Trophoblast cell (in vitro differentiated cells and primary cell): ENCODE measurements at regions not wholly inside any gene's neighbourhood (a gene's known extent, or its start where the extent isn't known, plus 50 kb on each side); places are given as distances from the start of the nearest gene placed in this dataset.
A peak's percentile ranks its signal among the peaks of the same experiment; 100 is the strongest.

ENCODE experiments used
- DNase-seq, 2 donors: peaks; one replicate each; pipeline ENCODE4 v3.0.0-alpha.2; 2016
- H2AFZ ChIP-seq: 2 replicates; pipeline ENCODE4 v1.6.1; 2013; ENCODE audit warnings: low read length, moderate library complexity, mild to moderate bottlenecking; ENCODE audit not compliant: insufficient read depth, poor library complexity
- H2AK5ac ChIP-seq: 2 replicates; pipeline ENCODE4 v1.6.1; 2013; ENCODE audit warnings: mild to moderate bottlenecking, low read length
- H2BK120ac ChIP-seq: 2 replicates; pipeline ENCODE4 v1.6.1; 2013; ENCODE audit warnings: low read length, mild to moderate bottlenecking, moderate library complexity; ENCODE audit not compliant: insufficient read depth, poor library complexity
- H2BK12ac ChIP-seq: 2 replicates; pipeline ENCODE4 v1.6.1; 2013; ENCODE audit warnings: mild to moderate bottlenecking, low read length, moderate library complexity
- H2BK5ac ChIP-seq: 2 replicates; pipeline ENCODE4 v1.6.1; 2013; ENCODE audit warnings: low read length, low read depth, moderate library complexity, mild to moderate bottlenecking; ENCODE audit not compliant: poor library complexity
- H3K14ac ChIP-seq: 2 replicates; pipeline ENCODE4 v1.6.1; 2013; ENCODE audit warnings: mild to moderate bottlenecking, low read length
- H3K18ac ChIP-seq: 2 replicates; pipeline ENCODE4 v1.6.1; 2013; ENCODE audit warnings: mild to moderate bottlenecking, low read length
- H3K23ac ChIP-seq: 2 replicates; pipeline ENCODE4 v1.6.1; 2013; ENCODE audit warnings: low read length
- H3K27ac ChIP-seq: 2 replicates; pipeline ENCODE4 v1.5.1; 2013; ENCODE audit warnings: low read depth, mild to moderate bottlenecking, inconsistent platforms, low read length, moderate library complexity
- H3K27me3 ChIP-seq: 2 replicates; pipeline ENCODE4 v1.6.1; 2013; ENCODE audit warnings: inconsistent platforms, mild to moderate bottlenecking, low read length, moderate library complexity; ENCODE audit not compliant: insufficient read depth
- H3K36me3 ChIP-seq, 2 experiments: 1 replicate in 1 of 2; 2 replicates in 1 of 2; pipeline ENCODE4 v1.6.1; 2013; ENCODE audit warnings: low read length in 2 of 2, mild to moderate bottlenecking in 2 of 2, moderate library complexity in 1 of 2; ENCODE audit not compliant: insufficient read depth in 2 of 2, control insufficient read depth in 1 of 2
- H3K4ac ChIP-seq: 2 replicates; pipeline ENCODE4 v1.6.1; 2013; ENCODE audit warnings: low read depth, mild to moderate bottlenecking, low read length, moderate library complexity
- H3K4me1 ChIP-seq, 2 experiments: 1 replicate in 1 of 2; 2 replicates in 1 of 2; pipeline ENCODE4 v1.6.1; 2013; ENCODE audit warnings: low read length in 2 of 2, mild to moderate bottlenecking in 2 of 2, moderate library complexity in 1 of 2; ENCODE audit not compliant: insufficient read depth in 2 of 2, control insufficient read depth in 1 of 2
- H3K4me2 ChIP-seq: 2 replicates; pipeline ENCODE4 v1.6.1; 2013; ENCODE audit warnings: inconsistent platforms, mild to moderate bottlenecking, low read length, moderate library complexity
- H3K4me3 ChIP-seq: 2 replicates; pipeline ENCODE4 v1.5.1; 2013; ENCODE audit warnings: mild to moderate bottlenecking, low read depth, low read length, inconsistent platforms
- H3K79me1 ChIP-seq: one replicate; pipeline ENCODE4 v1.6.1; 2013; ENCODE audit warnings: low read length
- H3K79me2 ChIP-seq: 2 replicates; pipeline ENCODE4 v1.6.1; 2013; ENCODE audit warnings: low read length, mild to moderate bottlenecking; ENCODE audit not compliant: control insufficient read depth, insufficient read depth, poor library complexity
- H3K9ac ChIP-seq: 2 replicates; pipeline ENCODE4 v1.6.1; 2013; ENCODE audit warnings: mild to moderate bottlenecking, low read length
- H3K9me3 ChIP-seq: 2 replicates; pipeline ENCODE4 v1.6.1; 2013; ENCODE audit warnings: low read depth, mild to moderate bottlenecking, control low read depth, inconsistent platforms, low read length; ENCODE audit not compliant: insufficient read depth
- H4K12ac ChIP-seq: 2 replicates; pipeline ENCODE4 v1.6.1; 2013; ENCODE audit warnings: low read depth, mild to moderate bottlenecking, low read length, moderate library complexity
- H4K8ac ChIP-seq: 2 replicates; pipeline ENCODE4 v1.6.1; 2013; ENCODE audit warnings: low read depth, mild to moderate bottlenecking, low read length, moderate library complexity
- H4K91ac ChIP-seq: one replicate; pipeline ENCODE4 v1.6.1; 2013; ENCODE audit warnings: low read depth, mild to moderate bottlenecking, low read length, moderate library complexity
- WGBS: extraction: QIAGEN DNeasy Blood & Tissue Kit; methylation state at CpG from one replicate; pipeline ENCODE4 v1.1.7; 2013; ENCODE audit warnings: missing lambda C conversion rate; ENCODE audit not compliant: insufficient read length, insufficient coverage; ENCODE audit errors: extremely low coverage; 5-methylcytosine and 5-hydroxymethylcytosine counted together

- Histone ChIP-seq H3K4me1 (no peaks in the 10 kb centered on the region), H3K79me1 (no peaks in the 10 kb centered on the region), H3K79me2 (no peaks in the 10 kb centered on the region), H2AFZ (no peak overlapping the region), H2BK12ac (no peak overlapping the region), H3K4me2 (no peak overlapping the region), H3K27me3 (no peaks in the 10 kb centered on the region), H4K91ac (no peak overlapping the region), H2AK5ac (no peak overlapping the region), H3K18ac (no peak overlapping the region), H3K9ac (no peak overlapping the region), H2BK5ac (no peak overlapping the region), H3K23ac (no peak overlapping the region), H4K12ac (no peak overlapping the region), H3K4ac (no peak overlapping the region), H3K27ac (no peak overlapping the region), H3K4me3 (no peak overlapping the region), H3K14ac (no peak overlapping the region), H3K36me3 (no peaks in the 10 kb centered on the region), H4K8ac (no peak overlapping the region), H2BK120ac (no peak overlapping the region), H3K9me3 (no peaks in the 10 kb centered on the region)
- no CpG with 5 or more reads among the region's 4 CpGs for WGBS
- peak in 1 of 2 donors; percentile 39 for DNase-seq
Observed at GRCh38 chr6:155549928-155550327, 94.3 kb upstream of the NOX3 start.

- no peak overlapping the region for H2BK5ac ChIP-seq
- H3K4me1 ChIP-seq = no peaks in the 10 kb centered on the region
- no peak overlapping the region for H3K4ac ChIP-seq
- no peaks in the 10 kb centered on the region for H3K27me3 ChIP-seq
- H2BK12ac ChIP-seq = no peak overlapping the region
- no peak overlapping the region for H2AFZ ChIP-seq
- WGBS = no CpG with 5 or more reads among the region's 9 CpGs
- H4K12ac ChIP-seq = no peak overlapping the region
- DNase-seq = no peak
- H3K79me2 ChIP-seq = no peaks in the 10 kb centered on the region
- no peak overlapping the region for H3K23ac ChIP-seq
- no peak overlapping the region for H3K27ac ChIP-seq
- H2AK5ac ChIP-seq = no peak overlapping the region
- H4K8ac ChIP-seq = no peak overlapping the region
- no peak overlapping the region for H3K9ac ChIP-seq
- no peaks in the 10 kb centered on the region for H3K36me3 ChIP-seq
- no peak overlapping the region for H3K4me3 ChIP-seq
- H2BK120ac ChIP-seq = no peak overlapping the region
- H3K4me2 ChIP-seq = no peak overlapping the region
- H3K9me3 ChIP-seq = no peaks in the 10 kb centered on the region
- no peaks in the 10 kb centered on the region for H3K79me1 ChIP-seq
- no peak overlapping the region for H3K18ac ChIP-seq
- no peak overlapping the region for H4K91ac ChIP-seq
- no peak overlapping the region for H3K14ac ChIP-seq
Observed at GRCh38 chr6:155549028-155549798, 93.6 kb upstream of the NOX3 start.

- H4K8ac ChIP-seq = no peak overlapping the region
- H3K23ac ChIP-seq = no peak overlapping the region
- no peak overlapping the region for H2AK5ac ChIP-seq
- H3K4me3 ChIP-seq = no peak overlapping the region
- H3K14ac ChIP-seq = no peak overlapping the region
- no peak overlapping the region for H3K4ac ChIP-seq
- WGBS = no CpG with 5 or more reads among the region's 4 CpGs
- H3K79me1 ChIP-seq = no peaks in the 10 kb centered on the region
- H4K91ac ChIP-seq = no peak overlapping the region
- H3K4me1 ChIP-seq = no peaks in the 10 kb centered on the region
- H2BK120ac ChIP-seq = no peak overlapping the region
- no peak for DNase-seq
- H3K27ac ChIP-seq = no peak overlapping the region
- no peak overlapping the region for H3K4me2 ChIP-seq
- H2BK12ac ChIP-seq = no peak overlapping the region
- no peaks in the 10 kb centered on the region for H3K9me3 ChIP-seq
- H2BK5ac ChIP-seq = no peak overlapping the region
- H3K18ac ChIP-seq = no peak overlapping the region
- H3K36me3 ChIP-seq = no peaks in the 10 kb centered on the region
- no peak overlapping the region for H3K9ac ChIP-seq
- H3K27me3 ChIP-seq = no peaks in the 10 kb centered on the region
- no peak overlapping the region for H2AFZ ChIP-seq
- H3K79me2 ChIP-seq = no peaks in the 10 kb centered on the region
- H4K12ac ChIP-seq = no peak overlapping the region
Observed at GRCh38 chr6:155548576-155548975, 92.9 kb upstream of the NOX3 start.

GRCh38 chr6:155544677-155545076 is 89.0 kb upstream of the NOX3 start:
- no CpG with 5 or more reads among the region's 2 CpGs for whole genome bisulfite sequencing
- Histone ChIP-seq H2BK120ac (no peak overlapping the region), H4K91ac (no peak overlapping the region), H3K4ac (no peak overlapping the region), H2AK5ac (no peak overlapping the region), H3K27me3 (no peaks in the 10 kb centered on the region), H3K4me2 (no peak overlapping the region), H3K23ac (no peak overlapping the region), H2BK12ac (no peak overlapping the region), H3K4me3 (no peak overlapping the region), H3K9ac (no peak overlapping the region), H3K79me1 (no peaks in the 10 kb centered on the region), H3K14ac (no peak overlapping the region), H2AFZ (no peak overlapping the region), H2BK5ac (no peak overlapping the region), H3K27ac (no peak overlapping the region), H4K8ac (no peak overlapping the region), H3K36me3 (no peaks in the 10 kb centered on the region), H3K18ac (no peak overlapping the region), H3K4me1 (no peaks in the 10 kb centered on the region), H4K12ac (no peak overlapping the region), H3K79me2 (no peaks in the 10 kb centered on the region), H3K9me3 (no peaks in the 10 kb centered on the region)
- no peak for DNase-seq
